SU-DHL-6 (cell line): ENCODE measurements at regions not wholly inside any gene's neighbourhood (a gene's known extent, or its start where the extent isn't known, plus 50 kb on each side); places are given as distances from the start of the nearest gene placed in this dataset.
"Not testable (repeated sequence)": the region's sequence is repeated elsewhere in the genome, so short reads cannot be mapped to it uniquely, and the experiment has no call there.

Experiments used
- H2AFZ ChIP-seq: fragments of 200-600 bp; sonication (generic); 2 replicates; pipeline ENCODE4 v1.6.1; 2014; ENCODE audit warnings: low read depth, mild to moderate bottlenecking, moderate library complexity, mixed read lengths, antibody characterized with exemption, low read length; ENCODE audit not compliant: severe bottlenecking
- H3F3A ChIP-seq: fragments of 200-600 bp; shearing (Covaris generic); 2 replicates; pipeline ENCODE4 v1.6.0; 2016; ENCODE audit warnings: antibody characterized with exemption, mild to moderate bottlenecking; ENCODE audit not compliant: insufficient read depth
- H3K27ac ChIP-seq: fragments of 200-600 bp; sonication (generic); 2 replicates; pipeline ENCODE4 v1.5.1; 2016; ENCODE audit warnings: low read depth, mild to moderate bottlenecking, low read length, moderate library complexity, mixed read lengths
- H3K27me3 ChIP-seq: fragments of 200-600 bp; sonication (generic), shearing (Covaris generic); 2 replicates; pipeline ENCODE4 v1.6.0; 2014; ENCODE audit warnings: mild to moderate bottlenecking, low read length
- H3K36me3 ChIP-seq: fragments of 200-600 bp; sonication (generic); 2 replicates; pipeline ENCODE4 v1.6.1; 2014; ENCODE audit warnings: mild to moderate bottlenecking, low read length, mixed read lengths
- H3K4me2 ChIP-seq: fragments of 300-600, 200-600 bp; shearing (Covaris generic), sonication (generic); 2 replicates; pipeline ENCODE4 v1.6.0; 2014; ENCODE audit warnings: low read length, low read depth, mild to moderate bottlenecking; ENCODE audit not compliant: poor library complexity, severe bottlenecking
- H3K4me3 ChIP-seq: fragments of 200-600 bp; sonication (generic); 2 replicates; pipeline ENCODE4 v1.5.1; 2014; ENCODE audit warnings: antibody characterized with exemption, low read length, mild to moderate bottlenecking, mixed read lengths; ENCODE audit not compliant: insufficient read depth, poor library complexity, severe bottlenecking
- H3K79me2 ChIP-seq: fragments of 200-600 bp; sonication (generic); 2 replicates; pipeline ENCODE4 v1.6.1; 2014; ENCODE audit warnings: mild to moderate bottlenecking, low read length, moderate library complexity; ENCODE audit not compliant: insufficient read depth
- H3K9ac ChIP-seq: fragments of 200-600 bp; sonication (generic); 2 replicates; pipeline ENCODE4 v1.7.0; 2014; ENCODE audit warnings: mild to moderate bottlenecking, low read length
- H3K9me2 ChIP-seq: fragments of 200-600 bp; sonication (generic); replicated peaks from 2 replicates; pipeline ENCODE4 v1.6.1; 2014; ENCODE audit warnings: low read length; ENCODE audit not compliant: insufficient read depth
- H3K9me3 ChIP-seq: fragments of 200-600 bp; sonication (generic); 2 replicates; pipeline ENCODE4 v1.6.1; 2014; ENCODE audit warnings: low read length, mixed read lengths; ENCODE audit not compliant: insufficient read depth
- H4K20me1 ChIP-seq: fragments of 200-600 bp; sonication (generic); 2 replicates; pipeline ENCODE4 v1.6.1; 2014; ENCODE audit warnings: low read depth, mild to moderate bottlenecking, antibody characterized with exemption, low read length, moderate library complexity, mixed read lengths

- H3K79me2 ChIP-seq, H3K27ac ChIP-seq, H3K4me2 ChIP-seq, H3K36me3 ChIP-seq, H3K9me2 ChIP-seq, H3K27me3 ChIP-seq, H2AFZ ChIP-seq, H3F3A ChIP-seq, H4K20me1 ChIP-seq, H3K9me3 ChIP-seq, H3K9ac ChIP-seq, H3K4me3 ChIP-seq: not testable (repeated sequence)
Measured at GRCh38 chr1:143855867-143856266, 115.9 kb downstream of the FAM72C start.

- not testable (repeated sequence) for H3K9ac ChIP-seq, H3K36me3 ChIP-seq, H3K9me2 ChIP-seq, H3K4me3 ChIP-seq, H3K79me2 ChIP-seq, H3K27ac ChIP-seq, H3K4me2 ChIP-seq, H4K20me1 ChIP-seq, H3F3A ChIP-seq, H2AFZ ChIP-seq, H3K27me3 ChIP-seq, H3K9me3 ChIP-seq
Measured at GRCh38 chr1:143854069-143854468, 117.7 kb downstream of the FAM72C start.

GRCh38 chr1:143850637-143851036, 121.1 kb downstream of the FAM72C start:
- not testable (repeated sequence) for H3K27me3 ChIP-seq, H3K36me3 ChIP-seq, H3K79me2 ChIP-seq, H3K4me3 ChIP-seq, H3K4me2 ChIP-seq, H3K9me3 ChIP-seq, H3F3A ChIP-seq, H2AFZ ChIP-seq, H4K20me1 ChIP-seq, H3K9me2 ChIP-seq, H3K9ac ChIP-seq, H3K27ac ChIP-seq

- not testable (repeated sequence) for H3F3A ChIP-seq, H4K20me1 ChIP-seq, H3K27ac ChIP-seq, H3K36me3 ChIP-seq, H3K4me2 ChIP-seq, H3K9me3 ChIP-seq, H3K9me2 ChIP-seq, H3K9ac ChIP-seq, H3K27me3 ChIP-seq, H3K4me3 ChIP-seq, H3K79me2 ChIP-seq, H2AFZ ChIP-seq
Measured at GRCh38 chr1:143848859-143849258, 122.9 kb downstream of the FAM72C start.

- H3F3A ChIP-seq, H2AFZ ChIP-seq, H4K20me1 ChIP-seq, H3K27me3 ChIP-seq, H3K36me3 ChIP-seq, H3K9ac ChIP-seq, H3K9me3 ChIP-seq, H3K4me2 ChIP-seq, H3K4me3 ChIP-seq, H3K9me2 ChIP-seq, H3K79me2 ChIP-seq, H3K27ac ChIP-seq: not testable (repeated sequence)
Measured at GRCh38 chr1:143845193-143845592, 126.6 kb downstream of the FAM72C start.

- H3K9me2 ChIP-seq, H2AFZ ChIP-seq, H3K36me3 ChIP-seq, H3K4me2 ChIP-seq, H4K20me1 ChIP-seq, H3K9me3 ChIP-seq, H3K27ac ChIP-seq, H3K27me3 ChIP-seq, H3K9ac ChIP-seq, H3K79me2 ChIP-seq, H3K4me3 ChIP-seq, H3F3A ChIP-seq: not testable (repeated sequence)
Measured at GRCh38 chr1:143842058-143842457, 129.7 kb downstream of the FAM72C start.

GRCh38 chr1:143839182-143839581, 132.6 kb downstream of the FAM72C start:
- H3K4me2 ChIP-seq, H4K20me1 ChIP-seq, H3K36me3 ChIP-seq, H3F3A ChIP-seq, H3K9me3 ChIP-seq, H2AFZ ChIP-seq, H3K9me2 ChIP-seq, H3K79me2 ChIP-seq, H3K9ac ChIP-seq, H3K27me3 ChIP-seq, H3K27ac ChIP-seq, H3K4me3 ChIP-seq: not testable (repeated sequence)

GRCh38 chr1:143838598-143838929, 133.2 kb downstream of the FAM72C start:
- not testable (repeated sequence) for H3K27ac ChIP-seq, H3F3A ChIP-seq, H3K4me2 ChIP-seq, H3K79me2 ChIP-seq, H2AFZ ChIP-seq, H3K36me3 ChIP-seq, H4K20me1 ChIP-seq, H3K9me2 ChIP-seq, H3K4me3 ChIP-seq, H3K27me3 ChIP-seq, H3K9me3 ChIP-seq, H3K9ac ChIP-seq
